ENCODE measurements at regions not wholly inside any gene's neighbourhood (a gene's known extent, or its start where the extent isn't known, plus 50 kb on each side); places are given as distances from the start of the nearest gene placed in this dataset.

DNA sequence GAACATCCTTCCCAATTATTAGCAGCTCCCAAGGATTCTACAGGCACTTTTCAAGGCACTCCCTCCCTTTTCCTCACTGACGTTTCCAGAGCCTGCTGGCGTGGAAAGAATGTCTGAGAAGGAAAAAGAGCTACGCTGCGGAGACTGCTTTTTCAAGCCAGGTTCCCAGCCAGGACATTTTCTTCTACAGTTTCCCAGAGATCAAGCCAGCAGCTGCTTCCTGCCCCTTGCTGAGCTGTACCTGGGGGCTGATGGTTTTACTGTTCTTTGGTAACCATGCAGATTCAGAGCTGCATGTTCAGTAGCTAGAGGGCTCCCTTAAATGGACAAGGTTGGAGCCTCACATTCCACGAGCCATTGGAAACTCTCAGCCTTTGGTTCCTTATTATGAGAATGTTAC, 133.4 kb downstream of the EVX1 start:
- TF ChIP-seq EZH2phosphoT487 (IDR thresholded peaks at IDR 0.05; ENCODE audit: borderline replicate concordance, low read length), result no peak
- TF ChIP-seq, protein P1, sequence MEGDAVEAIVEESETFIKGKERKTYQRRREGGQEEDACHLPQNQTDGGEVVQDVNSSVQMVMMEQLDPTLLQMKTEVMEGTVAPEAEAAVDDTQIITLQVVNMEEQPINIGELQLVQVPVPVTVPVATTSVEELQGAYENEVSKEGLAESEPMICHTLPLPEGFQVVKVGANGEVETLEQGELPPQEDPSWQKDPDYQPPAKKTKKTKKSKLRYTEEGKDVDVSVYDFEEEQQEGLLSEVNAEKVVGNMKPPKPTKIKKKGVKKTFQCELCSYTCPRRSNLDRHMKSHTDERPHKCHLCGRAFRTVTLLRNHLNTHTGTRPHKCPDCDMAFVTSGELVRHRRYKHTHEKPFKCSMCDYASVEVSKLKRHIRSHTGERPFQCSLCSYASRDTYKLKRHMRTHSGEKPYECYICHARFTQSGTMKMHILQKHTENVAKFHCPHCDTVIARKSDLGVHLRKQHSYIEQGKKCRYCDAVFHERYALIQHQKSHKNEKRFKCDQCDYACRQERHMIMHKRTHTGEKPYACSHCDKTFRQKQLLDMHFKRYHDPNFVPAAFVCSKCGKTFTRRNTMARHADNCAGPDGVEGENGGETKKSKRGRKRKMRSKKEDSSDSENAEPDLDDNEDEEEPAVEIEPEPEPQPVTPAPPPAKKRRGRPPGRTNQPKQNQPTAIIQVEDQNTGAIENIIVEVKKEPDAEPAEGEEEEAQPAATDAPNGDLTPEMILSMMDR (IDR thresholded peaks at IDR 0.05; ENCODE audit: low read depth, low read length, poor library complexity, severe bottlenecking), result no peak
